Right lung (tissue), 2 donors: ENCODE measurements at regions not wholly inside any gene's neighbourhood (a gene's known extent, or its start where the extent isn't known, plus 50 kb on each side); places are given as distances from the start of the nearest gene placed in this dataset.

Source experiments
- DNase-seq, 2 donors: peaks; one replicate each; pipeline ENCODE4 v3.0.0-alpha.2; 2013

DNA sequence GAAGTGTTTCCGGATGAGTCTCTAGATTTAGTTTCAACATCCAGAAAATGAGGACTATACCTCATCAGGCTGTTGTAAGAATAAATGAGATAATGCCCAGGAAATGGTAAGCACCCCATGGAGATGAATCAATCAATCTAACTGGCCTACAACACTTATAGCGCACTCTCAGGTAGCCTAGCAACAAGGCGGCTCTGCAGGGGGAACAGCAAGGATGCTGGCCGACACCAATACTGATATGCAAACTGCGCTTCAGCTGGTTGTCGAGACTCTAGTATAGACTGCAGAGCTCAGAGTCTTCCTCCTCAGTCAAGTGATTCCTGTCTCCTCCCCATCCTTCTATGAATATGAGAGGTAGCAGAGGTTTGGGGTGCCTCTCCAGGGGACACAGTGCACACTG lies 218.8 kb upstream of the WWC1 start:
- DNase-seq = no peak

DNA sequence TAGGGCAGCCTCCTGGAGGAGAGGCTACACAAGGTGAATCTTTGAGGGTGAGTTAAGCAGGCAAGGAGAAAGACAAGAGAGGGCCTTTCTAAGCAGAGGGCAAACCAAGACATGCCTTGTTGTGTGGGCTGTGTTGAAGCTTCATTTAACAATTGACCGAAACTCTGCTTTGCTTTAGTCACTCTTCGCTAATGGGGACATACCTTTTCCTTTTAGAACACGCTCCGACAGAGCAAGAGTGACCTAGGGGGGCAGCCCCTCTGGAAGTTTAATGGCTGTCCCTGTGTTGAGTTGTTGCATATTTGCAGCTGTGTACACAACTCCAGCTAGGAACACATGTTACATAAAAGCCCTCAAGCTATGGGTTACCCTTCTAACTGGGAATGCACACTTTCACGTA lies 218.1 kb upstream of the WWC1 start:
- no peak for DNase-seq

DNA sequence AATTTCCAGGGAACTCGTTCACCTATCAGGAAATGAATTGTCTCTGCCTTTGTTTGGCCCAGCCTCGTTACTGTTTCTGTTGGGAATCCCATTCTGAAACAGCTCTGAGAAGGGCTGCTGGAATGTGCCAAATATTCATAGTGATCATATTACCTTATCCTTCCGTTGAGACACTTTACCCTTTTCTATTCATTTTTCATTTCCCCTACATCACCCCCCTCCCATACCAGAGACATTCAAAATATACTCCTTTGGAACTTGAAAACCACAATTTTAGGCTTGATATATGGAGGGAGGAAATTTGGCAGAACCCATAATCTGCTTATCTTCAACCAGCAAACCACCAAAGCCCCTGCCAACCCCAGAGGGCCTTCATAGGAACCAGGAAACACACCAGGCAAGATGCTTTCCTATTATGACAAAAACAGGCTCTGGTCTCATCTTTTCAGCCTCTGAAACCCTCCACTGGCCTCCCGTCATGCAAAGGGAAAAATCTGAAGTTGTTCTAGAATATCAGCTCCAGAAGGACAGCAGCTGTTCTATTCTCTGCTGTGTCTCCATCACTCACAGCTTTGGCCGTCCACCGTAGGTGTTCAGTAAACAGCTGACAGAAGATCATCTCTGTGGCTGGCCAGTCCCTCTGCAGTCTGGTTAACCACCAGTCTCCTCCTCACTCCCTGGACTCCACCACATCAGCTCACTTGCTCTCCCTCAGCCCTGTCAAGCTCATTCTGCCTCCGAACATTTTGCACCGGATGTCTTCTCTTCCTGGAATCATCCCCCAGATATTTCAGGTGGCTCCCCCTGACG lies 217.2 kb upstream of the WWC1 start:
- DNase-seq = no peak

DNA sequence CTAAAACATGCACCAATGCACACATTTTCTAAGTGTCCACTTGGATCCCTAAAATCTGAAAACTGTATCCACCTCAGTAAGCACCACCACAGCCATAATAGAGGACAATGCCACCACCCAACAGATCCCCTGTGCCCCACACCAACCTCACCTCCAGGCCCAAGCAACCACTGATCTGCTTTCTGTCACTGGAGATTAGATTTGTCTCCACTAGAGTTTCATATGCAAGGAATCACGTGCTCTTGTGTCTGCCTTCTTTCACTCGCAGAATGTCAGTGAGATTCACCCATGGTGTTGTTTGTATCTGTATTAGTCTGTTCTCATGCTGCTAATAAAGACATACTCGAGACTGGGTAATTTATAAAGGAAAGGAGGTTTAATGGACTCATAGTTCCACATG lies 216.1 kb upstream of the WWC1 start:
- no peak for DNase-seq

DNA sequence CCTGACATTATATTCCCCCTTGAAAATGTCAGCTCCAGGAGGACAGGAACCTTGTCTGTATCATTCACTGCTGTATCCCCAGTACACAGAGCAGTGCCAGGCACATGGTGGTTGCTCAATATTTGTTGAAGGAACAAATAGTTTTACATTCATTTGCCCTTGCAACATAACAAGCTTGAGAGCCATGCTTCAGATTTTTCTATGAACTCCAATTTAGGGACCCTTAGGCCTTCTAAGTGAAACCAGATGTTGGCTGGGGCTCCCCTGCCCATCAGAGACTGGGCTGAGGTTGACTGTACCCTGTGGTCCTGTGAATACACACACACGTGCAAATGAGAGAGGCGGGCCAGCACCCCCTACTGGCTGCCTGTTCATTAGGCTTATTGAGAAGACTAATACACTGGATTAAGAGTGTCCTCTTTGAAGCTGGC lies 214.9 kb upstream of the WWC1 start:
- DNase-seq = peak in 1 of 2 donors; percentile 45

DNA sequence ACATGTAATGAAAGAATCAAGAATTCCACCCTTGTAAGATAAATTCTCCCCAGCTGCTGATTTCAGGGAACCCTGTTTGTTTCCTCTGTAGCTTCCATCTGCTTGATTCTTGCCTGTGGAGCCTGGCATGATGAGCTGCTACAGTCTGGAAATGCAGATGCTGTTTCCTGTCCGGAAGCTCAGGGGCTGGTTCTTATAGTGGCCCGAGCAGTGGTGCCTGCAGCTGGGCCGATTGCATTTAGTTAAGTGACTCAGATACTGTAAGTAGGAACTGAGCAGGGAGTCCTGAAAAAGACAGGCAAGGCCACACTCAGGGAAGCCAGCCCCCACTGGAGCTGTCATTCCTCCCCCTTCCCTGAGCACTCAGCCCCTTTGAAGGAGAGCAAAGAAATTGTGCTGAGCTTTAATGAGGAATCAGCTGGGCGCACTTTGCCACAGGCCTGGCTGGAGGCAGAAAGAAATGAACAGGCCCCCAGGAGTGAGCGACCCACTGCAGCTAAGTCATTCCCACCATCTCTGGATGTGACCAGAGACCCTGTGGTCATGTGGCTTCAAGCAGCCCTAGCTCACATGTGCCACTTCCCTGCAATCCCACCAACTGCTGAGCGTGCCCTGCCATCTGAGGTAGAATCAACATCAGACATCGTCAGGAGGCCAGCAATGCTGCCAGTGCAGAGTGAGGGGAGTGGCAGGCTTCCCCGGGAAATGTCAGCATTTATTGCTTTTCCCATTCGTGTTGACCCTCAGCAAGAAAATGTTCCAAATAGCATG lies 206.0 kb upstream of the WWC1 start:
- no peak for DNase-seq

DNA sequence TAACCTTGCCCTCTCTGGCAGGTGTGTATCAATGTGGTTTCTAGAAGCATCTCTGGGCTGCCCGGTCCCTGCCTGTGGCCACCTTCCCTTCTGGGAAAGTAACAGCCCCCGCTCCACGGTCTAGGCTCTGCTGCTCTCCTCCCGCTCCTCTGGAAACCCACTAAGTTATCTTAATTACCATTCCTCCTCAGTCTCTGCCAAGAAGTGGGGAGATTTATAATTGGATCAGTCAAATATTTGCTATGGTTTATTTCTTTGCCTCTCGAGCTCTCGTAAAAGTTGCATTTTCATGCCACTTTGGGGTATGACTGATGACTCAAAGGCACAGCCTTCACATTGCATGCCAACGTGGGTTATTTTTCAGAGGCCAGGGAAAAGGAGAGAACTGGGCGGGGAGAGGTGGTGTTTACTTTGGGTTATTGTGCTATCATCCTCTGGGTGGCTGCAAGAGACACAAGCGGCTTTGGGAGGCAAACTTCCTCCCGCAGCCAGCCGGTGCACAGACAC lies 205.3 kb upstream of the WWC1 start:
- no peak for DNase-seq

DNA sequence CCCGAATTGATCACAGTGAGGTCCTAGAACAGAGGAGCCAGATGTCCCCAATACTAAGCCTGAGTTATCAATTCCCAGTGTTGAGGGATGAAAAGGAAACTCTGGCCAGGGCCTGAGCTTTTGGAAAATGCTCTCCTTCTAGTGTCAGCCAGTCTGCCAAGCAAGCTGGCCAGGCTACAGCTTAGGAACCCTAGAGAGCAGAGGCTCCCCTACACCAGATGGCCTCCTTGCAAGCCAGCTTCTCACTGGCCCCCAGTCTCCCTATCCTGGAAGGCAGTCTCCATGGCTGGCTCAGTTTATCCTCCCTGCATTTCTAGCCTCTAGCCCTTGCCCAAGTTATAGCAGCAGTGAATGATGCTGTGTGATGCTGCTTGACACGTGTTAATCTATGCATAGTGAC lies 204.7 kb upstream of the WWC1 start:
- DNase-seq = no peak

DNA sequence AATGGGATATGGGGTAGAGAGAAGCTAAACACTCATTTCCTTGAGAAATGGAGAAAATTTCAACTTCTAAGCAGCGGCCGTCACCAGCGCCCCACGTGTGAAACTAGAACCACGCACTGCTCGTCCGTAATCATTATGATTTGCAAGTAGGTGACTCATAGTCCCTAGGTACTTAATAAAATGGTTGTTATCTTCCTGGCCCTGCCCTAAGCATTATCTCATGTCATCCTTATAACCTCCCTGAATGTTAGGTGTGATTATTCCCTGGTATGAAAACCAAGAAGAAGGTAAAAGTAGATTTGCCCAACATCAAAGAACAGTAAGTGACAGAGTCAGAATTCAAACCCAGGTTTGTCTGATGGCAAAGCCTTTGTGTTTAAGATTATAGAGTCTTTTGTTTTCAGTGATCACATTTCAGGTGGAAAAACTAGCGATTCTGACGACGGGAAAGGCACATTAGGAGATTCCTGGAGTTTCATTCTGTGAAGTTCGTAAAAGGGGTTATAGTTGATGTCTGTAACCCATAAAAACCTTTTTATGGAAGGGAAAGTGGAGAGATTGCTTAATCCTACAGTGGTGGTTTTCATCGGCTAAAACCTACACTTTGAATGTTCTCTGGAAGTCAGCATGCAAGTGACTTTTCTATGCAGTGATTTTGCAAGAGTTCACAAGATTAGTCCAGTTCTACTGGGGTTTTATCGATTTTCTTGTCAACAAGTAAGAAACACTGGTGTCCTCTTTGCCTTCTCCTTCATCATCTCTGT lies 202.9 kb upstream of the WWC1 start:
- no peak for DNase-seq

DNA sequence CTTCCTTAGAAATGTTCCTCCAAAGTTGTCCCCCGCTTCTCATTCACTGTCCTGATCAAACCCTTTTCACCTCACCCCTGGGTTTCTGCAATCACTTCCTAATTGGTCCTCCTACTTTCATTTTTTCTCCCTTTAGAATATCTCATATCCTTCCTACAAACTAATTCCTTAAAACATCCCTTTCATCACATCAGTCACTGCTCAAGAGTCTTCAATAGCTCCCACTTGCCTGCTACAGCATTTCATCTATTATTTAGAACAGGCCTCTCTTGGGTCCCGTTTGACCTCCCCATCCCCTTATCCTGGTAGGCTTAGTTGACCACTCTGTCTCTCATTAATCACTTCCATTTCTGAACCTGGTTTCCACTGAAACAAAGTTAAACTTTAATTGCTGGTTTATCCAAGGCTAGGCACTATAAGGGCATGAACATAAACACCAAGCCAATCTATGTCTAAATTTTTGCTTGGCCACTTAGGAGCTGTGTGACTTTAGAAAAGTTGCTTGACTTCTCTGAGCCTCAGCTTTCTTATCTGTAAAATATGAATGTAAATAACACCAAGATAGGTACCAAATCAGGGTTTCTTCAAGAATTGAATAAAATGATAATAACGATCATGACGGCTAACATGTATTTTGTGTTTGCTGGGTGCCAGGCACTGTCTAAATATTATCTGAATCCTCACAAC lies 202.1 kb upstream of the WWC1 start:
- no peak for DNase-seq

DNA sequence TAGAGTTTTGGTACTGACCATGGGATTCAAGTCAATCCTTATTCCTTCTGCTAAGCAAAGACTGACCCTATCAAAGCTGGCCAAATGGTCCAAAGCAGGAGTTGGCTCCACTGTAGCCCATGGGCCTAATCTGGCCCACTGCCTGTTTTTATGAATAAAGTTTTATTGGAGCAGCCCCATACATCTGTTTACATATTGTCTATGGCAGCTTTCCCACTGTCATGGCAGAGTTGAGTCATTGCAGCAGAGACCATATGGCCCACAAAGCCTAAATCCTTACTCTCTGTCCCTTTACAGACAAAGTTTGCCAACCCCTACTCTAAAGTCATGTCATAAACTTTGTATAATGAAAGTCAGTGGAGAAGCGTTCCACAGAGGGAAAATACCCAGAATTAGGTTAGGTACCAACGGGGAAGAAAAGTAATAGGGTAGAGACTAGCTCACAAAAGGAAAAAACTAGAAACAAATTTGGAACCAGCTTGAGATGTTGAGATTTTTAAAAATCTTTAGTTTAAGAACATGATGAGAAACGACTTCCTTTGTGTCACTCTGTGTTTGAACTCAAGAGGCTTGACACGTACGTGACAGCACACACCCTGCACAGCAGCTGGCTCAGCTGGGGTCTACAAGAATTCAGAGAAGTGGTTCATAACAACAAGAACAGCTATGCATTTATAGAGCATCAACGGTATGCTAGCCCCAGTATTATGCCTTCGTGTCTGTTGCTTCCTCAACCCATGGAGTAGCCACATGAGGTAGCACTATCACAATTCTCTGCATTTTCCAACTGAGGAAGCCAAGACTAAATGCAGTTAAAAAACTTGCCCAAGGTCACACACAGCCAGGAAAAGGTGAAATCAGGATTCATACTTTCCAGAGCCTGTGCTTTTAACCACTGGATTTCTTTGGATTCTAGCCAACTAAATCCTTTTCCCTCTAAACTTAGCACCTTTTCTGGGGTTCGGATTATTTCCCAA lies 198.9 kb upstream of the WWC1 start:
- DNase-seq = no peak

DNA sequence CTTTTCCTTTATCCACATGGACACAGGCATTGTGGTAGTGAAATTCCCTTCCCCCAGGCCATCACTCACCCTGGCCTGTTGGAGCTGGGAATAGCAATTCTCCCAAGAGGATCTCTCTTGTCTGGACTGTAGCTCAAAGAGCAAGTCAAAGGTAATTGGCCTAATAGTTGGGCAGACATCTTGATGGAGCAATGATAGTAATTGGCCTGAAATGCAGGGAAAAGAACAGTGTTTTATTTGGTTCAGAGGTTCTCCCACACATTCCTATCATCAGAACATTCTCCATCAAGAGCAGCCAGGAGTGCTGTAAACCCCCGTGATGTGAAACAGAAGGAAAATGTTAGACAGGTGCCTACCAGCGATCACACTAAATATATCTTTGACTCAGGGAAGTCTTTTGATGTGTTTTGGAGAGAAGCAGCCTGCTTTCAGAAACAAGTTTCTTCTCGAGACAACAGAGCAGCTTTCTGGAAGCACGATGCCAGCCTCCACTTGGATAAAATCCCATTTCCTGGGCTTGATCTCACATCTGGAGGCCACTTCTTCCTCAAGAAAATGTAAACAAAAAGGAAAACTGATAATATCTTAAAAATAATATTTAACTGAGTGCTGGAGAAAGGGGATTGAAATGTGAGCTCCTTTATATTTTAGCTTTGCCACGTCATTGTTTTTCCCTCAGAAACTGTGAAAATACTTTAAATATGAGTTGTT lies 198.1 kb upstream of the WWC1 start:
- DNase-seq = peak; percentile 56 to 61

DNA sequence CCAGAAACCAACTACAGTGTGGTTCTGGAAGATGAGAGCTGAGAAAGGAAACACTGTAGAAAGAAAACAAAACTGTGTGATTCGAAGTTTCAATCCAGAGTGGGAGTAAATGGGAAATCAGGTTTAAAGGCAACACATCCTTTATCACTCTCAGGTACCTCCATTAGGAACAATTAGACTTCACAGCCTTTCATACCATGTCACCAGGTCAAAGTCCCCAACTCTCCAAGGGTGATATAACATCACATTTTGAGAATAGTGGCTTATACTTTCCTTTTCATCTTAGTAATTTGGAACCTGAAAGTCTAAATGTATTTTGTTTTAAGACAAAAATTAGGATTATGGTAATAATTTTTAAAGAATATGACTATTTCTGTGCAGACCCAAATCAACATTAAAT lies 194.9 kb upstream of the WWC1 start:
- no peak for DNase-seq

DNA sequence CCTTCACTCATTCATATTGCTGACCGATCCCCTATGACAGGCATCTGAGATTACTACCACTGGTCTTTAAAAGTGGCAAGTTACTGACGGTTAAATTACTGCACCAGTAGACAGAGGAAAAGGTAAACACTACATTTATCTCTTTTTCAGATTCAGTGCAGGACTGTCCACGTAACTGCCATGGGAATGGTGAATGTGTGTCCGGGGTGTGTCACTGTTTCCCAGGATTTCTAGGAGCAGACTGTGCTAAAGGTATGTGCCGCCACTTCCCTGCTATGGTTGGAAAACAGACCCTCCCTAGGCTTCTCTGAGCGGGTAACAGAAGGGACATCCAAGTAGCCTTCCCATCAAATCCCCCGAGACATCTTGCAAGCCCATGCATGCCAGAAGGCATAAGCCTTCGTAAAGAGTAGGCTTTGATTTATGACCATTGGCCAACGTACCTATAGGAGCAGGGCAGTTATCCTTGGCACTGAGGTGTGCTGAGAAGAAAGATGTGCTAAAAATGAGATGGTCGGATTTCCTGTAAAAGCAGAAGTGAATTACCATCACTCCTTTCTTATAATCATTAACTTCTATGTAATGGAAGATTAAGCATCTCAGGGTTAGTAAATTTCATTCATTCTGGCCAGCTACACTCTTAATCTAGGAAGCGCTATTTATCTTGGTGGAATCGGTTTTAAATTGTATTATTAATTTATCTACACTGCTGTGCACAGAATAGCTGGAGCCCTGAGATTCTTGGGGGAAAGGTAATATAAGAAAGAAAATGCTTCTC lies 193.4 kb upstream of the WWC1 start:
- DNase-seq = no peak

DNA sequence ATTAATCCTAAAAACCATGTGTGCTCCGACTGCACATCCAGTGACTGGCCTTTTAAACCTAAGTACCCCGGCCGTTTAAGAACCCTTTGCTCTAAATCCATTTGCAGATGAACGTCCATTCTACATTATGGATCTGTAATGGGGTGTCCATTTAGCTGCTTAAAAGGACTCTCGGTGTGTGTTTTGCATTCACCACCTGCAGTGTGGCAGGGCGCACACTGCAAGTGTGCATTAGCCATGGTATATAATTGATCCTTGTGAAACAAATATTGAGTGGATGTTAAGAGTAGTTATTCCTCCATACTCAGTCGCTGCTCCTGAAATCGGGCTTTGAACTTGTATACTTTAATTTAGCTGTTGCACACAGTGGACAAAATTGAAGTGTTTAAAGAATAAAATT lies 190.1 kb upstream of the WWC1 start:
- DNase-seq = no peak

DNA sequence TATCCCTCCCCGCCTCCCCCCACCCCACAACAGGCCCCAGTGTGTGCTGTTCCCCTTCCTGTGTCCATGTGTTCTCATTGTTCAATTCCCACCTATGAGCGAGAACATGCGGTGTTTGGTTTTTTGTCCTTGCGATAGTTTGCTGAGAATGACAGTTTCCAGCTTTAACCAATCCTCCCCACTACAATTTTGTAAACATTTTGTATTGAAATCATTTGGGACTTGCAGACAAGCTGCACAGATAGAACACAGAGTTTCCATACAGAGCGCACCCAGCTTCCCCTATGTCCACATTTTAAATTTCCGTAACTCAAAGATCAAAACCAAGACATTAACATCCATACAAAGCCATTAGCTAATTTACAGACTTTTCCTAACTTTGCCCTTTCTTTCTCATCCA lies 188.4 kb upstream of the WWC1 start:
- DNase-seq = peak in 1 of 2 donors; percentile 47

DNA sequence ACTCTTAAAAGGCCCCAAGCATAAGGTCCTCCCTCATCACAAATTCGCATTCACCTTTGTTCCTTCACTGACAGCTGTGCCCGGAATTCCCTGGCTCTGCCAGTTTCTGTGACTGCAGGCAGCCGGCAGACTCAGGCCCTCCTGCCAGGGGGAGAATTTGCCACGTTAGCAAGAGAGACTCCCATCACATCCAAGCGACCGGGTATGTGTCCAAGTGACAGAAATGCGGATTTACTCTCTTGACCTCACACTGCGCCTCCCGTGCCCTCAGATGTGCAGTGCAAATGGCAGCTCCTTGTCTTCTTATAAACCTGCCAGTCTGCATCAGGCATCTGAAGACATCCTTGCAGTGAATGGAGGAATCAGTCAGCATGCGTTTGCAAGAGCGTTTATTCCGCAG lies 187.1 kb upstream of the WWC1 start:
- no peak for DNase-seq

DNA sequence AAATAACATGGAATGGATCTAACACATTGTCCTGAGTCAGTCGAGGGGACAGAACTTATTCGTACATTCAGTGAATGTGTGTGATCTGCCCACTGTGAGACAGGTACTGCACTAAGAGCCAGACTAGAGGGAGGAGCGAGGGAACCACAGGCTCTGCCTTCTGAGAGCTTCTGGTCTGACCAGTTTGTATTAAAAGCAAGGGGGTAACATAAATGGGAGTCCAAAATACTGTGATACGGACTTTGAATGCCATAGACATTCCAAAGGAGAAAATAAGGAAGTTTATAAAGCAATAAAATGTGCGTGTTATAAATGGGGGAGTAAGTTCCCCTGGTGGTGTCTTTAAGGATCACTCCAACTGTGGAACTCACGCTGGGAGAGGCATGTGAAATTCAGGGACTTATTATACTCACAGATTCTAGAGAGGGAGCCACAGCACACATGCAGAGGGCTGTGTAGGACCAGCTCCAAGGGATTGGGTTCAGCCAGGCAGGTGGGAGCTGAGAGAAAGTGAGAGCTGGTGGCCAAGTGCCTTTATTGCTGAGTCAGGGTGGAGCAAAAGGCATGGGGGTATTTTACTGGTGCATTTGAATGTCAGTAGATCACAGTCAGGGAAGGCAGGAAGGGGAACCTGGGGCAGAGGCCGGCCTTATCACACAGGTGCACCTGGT lies 186.5 kb upstream of the WWC1 start:
- DNase-seq = no peak
